SKM-1 (cell line): ENCODE measurements at regions not wholly inside any gene's neighbourhood (a gene's known extent, or its start where the extent isn't known, plus 50 kb on each side); places are given as distances from the start of the nearest gene placed in this dataset.

Source experiments
- DNase-seq: peaks from one replicate; lab custom pipeline; 2025; ENCODE audit not compliant: unreplicated experiment; lab: John Stamatoyannopoulos, UW

GRCh38 chr13:80463673-80464352 lies 122.9 kb upstream of the SPRY2 start:
- DNase-seq: no peak

GRCh38 chr13:80462567-80462966 lies 121.6 kb upstream of the SPRY2 start:
- DNase-seq: no peak

- DNase-seq: no peak
Observed at GRCh38 chr13:80462037-80462436, 121.1 kb upstream of the SPRY2 start.

GRCh38 chr13:80458543-80458942 lies 117.6 kb upstream of the SPRY2 start:
- no peak for DNase-seq

- peak; percentile 93 for DNase-seq
Observed at GRCh38 chr13:80454245-80454644, 113.3 kb upstream of the SPRY2 start.

- DNase-seq: no peak
Observed at GRCh38 chr13:80452279-80452678, 111.4 kb upstream of the SPRY2 start.

- no peak for DNase-seq
Observed at GRCh38 chr13:80451641-80452040, 110.7 kb upstream of the SPRY2 start.

- DNase-seq: no peak
Observed at GRCh38 chr13:80450386-80450785, 109.5 kb upstream of the SPRY2 start.

- DNase-seq: no peak
Observed at GRCh38 chr13:80448725-80449124, 107.8 kb upstream of the SPRY2 start.

- no peak for DNase-seq
Observed at GRCh38 chr13:80447747-80448146, 106.8 kb upstream of the SPRY2 start.

- DNase-seq: peak; percentile 74
Observed at GRCh38 chr13:80444240-80445015, 103.5 kb upstream of the SPRY2 start.

- no peak for DNase-seq
Observed at GRCh38 chr13:80442609-80443008, 101.7 kb upstream of the SPRY2 start.

GRCh38 chr13:80441968-80442367 lies 101.0 kb upstream of the SPRY2 start:
- DNase-seq: peak; percentile 83

- DNase-seq: no peak
Observed at GRCh38 chr13:80438521-80438920, 97.6 kb upstream of the SPRY2 start.

GRCh38 chr13:80437231-80437630 lies 96.3 kb upstream of the SPRY2 start:
- no peak for DNase-seq

- no peak for DNase-seq
Observed at GRCh38 chr13:80436571-80437169, 95.7 kb upstream of the SPRY2 start.

- no peak for DNase-seq
Observed at GRCh38 chr13:80430561-80430960, 89.6 kb upstream of the SPRY2 start.

- no peak for DNase-seq
Observed at GRCh38 chr13:80428349-80429096, 87.6 kb upstream of the SPRY2 start.

GRCh38 chr13:80419416-80419815 lies 78.5 kb upstream of the SPRY2 start:
- DNase-seq: no peak

- DNase-seq: no peak
Observed at GRCh38 chr13:80413611-80414010, 72.7 kb upstream of the SPRY2 start.

GRCh38 chr13:80408270-80408669 lies 67.3 kb upstream of the SPRY2 start:
- no peak for DNase-seq
